ENCODE measurements at regions not wholly inside any gene's neighbourhood (a gene's known extent, or its start where the extent isn't known, plus 50 kb on each side); places are given as distances from the start of the nearest gene placed in this dataset.

- TF ChIP-seq CTCF (IDR thresholded peaks at IDR 0.05; ENCODE audit: extremely low read depth in 1 of 2, insufficient read depth in 1 of 2, low read depth in 1 of 2, low read length in 2 of 2) (no peak), EZH2 (IDR thresholded peaks at IDR 0.05; ENCODE audit: borderline replicate concordance, low read depth, low read length, severe bottlenecking) (no peak), POLR2A (IDR thresholded peaks at IDR 0.05; ENCODE audit: low read depth, low read length) (no peak)
Measured at GRCh38 chr10:123449234-123449962, 216.8 kb upstream of the GPR26 start.
